GM18519 (cell line): ENCODE measurements at regions not wholly inside any gene's neighbourhood (a gene's known extent, or its start where the extent isn't known, plus 50 kb on each side); places are given as distances from the start of the nearest gene placed in this dataset.
A peak's percentile ranks its signal among the peaks of the same experiment; 100 is the strongest.

Experiments used
- ATAC-seq: cut with Tn5 transposase; IDR thresholded peaks from one replicate; pipeline ENCODE4 v1.9.1; 2021; ENCODE audit warnings: mild to moderate bottlenecking, moderate library complexity; ENCODE audit not compliant: unreplicated experiment, low FRiP score

DNA sequence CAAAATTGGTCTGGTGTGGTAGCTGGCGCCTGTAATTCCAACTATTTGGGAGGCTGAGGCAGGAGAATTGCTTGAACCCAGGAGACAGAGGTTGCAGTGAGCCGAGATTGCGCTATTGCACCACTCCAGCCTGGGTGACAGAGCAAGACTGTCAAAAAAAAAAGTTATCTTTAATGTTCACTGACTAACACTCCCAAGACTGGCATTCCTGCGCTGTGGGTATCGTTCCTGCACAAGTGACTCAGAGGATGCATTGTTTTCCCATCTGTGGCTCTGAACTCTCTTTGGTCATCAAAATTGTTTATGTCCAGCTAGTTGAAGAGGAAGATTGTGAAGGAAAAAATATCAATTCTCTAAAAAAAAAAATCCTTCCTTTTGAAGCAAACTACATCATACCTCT is 539.0 kb downstream of the SOX11 start:
- no peak for ATAC-seq

DNA sequence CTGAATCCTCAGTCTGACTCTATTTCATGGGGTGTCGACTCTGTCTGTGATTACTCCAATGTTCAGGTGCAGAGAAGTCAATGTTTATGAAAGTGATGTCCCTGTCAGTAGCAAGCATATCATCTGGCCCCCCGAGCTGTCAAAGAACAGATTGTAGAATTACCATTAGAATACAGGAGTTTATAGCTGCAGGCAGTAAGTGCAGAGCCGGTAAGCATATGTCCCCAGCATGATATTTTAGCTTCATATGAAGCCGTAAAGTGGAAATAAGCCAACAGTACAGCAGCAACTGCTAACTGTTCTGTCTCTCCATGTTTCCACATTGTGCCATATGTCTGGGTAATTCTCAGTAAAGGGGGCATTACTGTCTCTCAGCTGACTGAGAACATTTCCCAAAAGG is 541.8 kb downstream of the SOX11 start:
- no peak for ATAC-seq

GRCh38 chr2:6234702-6235101 is 542.5 kb downstream of the SOX11 start:
- no peak for ATAC-seq

GRCh38 chr2:6236317-6236716 is 544.1 kb downstream of the SOX11 start:
- ATAC-seq, result no peak

- no peak for ATAC-seq
Measured at GRCh38 chr2:6237039-6237660, 545.0 kb downstream of the SOX11 start.

DNA sequence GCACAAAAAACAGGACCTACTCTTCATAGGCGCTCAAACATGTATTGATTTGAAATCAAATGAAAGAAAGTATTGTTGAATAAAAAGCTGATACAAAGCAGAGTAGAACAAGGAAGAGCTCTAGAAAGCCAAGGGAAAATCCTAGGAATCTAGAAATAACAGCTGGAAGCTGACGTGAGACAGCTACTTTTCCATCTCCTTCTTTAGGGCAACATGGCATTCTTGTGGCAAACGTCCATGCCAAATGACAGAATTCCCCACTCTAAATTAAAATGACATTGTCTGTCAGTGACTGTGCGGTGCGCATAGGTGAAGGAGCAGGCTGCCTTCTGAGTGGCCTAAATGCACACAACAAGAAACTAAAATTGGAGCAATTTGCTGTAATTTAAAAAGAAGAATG is 557.4 kb downstream of the SOX11 start:
- ATAC-seq, result no peak

DNA sequence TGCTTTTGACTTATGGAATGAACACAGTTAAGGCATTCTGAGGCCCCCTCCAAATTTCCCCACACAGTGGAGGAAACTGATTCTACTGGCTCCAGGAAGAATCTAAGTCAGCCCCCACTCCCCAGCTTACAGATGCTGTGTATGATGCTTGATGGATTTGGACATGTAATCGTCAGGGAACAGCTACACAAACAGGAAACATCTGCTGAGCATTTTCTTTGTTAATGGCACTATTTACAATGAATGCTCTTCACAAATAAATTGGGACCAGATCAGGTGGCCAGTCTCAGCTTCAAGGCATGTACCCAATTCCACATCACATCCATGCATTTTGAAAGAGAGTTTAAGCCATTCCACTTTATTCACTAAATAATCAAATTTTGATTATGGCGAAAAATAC is 562.3 kb downstream of the SOX11 start:
- ATAC-seq, result no peak

DNA sequence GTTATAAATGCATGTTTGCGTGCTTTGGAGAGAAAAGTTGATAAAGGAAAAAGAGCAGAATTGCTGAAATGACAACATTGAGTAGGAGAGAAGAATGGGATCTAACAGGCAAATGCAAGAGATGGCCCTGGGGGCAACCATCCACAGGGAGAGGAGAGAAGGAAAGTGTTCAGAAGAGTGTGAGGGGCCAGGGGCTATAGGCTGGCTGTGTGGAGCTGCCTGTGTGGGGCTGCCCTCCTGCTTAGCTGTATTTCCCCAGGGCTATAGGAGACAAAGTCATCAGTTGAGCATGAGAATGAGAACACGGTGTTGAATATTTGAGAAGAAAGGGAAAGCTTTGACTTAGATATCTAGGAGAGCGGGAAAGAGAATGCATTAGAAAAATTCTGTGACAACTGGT is 572.0 kb downstream of the SOX11 start:
- ATAC-seq, result no peak

GRCh38 chr2:6281524-6281923 is 584.2 kb downstream of the CMPK2 start:
- ATAC-seq, result no peak

DNA sequence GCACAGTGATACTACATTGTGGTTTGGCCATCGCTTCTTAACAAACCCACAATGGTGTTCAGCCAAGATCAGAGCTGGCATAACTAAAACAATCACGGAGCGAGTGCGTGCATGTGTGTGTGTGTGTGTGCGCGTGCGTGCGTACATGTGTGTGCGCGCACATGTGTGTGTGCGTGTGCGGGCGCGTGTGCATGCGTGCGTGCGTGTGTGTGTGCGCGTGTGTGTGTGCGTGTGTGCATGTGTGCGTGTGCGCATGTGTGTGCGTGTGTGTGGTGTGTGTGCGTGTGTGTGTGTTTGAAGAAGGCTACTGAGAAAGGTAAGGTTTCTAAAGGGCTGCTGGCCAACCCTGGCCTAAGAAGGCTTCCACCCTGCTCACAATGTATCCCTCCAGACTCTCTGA is 582.4 kb downstream of the CMPK2 start:
- ATAC-seq, result no peak

GRCh38 chr2:6287406-6287805 is 578.3 kb downstream of the CMPK2 start:
- no peak for ATAC-seq

DNA sequence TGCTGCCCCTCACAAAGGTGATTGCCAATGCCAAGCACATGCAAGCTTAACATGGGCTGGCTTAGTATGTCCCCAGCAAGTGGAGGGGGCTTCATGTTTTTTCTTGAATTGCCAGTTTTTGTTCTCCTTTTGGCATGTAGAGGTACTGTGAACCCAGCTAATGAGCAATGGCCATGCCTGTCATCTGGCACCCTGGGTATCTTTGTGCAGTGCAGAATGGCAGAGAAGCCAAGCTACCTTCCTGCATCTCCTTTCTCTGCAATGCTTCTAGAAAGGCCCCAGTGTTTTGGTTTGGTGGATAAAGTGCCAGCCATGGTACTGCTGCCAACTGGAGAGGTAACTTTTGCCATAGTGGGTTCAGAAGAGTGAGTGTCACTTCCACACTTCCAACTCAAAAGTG is 576.9 kb downstream of the CMPK2 start:
- no peak for ATAC-seq

GRCh38 chr2:6290217-6291015 is 575.3 kb downstream of the CMPK2 start:
- ATAC-seq, result no peak

DNA sequence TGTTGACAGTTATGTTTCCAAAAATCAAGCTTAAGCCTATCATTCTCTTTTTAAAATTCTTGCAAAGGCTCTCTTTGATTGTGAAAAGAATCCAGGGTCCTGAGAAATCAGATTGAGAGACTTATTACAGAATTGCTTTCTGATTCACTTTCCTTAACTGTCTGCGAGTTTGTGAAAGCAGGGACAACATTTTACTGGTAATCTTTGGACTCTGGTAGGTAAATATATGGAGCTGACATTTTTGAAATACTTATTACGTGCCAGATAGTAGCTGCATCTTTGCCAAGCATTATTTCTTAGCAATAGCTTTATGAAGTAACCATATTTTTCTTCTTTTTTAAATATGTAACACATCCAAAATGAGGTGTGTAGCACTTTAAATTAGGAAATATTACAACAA is 570.9 kb downstream of the CMPK2 start:
- no peak for ATAC-seq

DNA sequence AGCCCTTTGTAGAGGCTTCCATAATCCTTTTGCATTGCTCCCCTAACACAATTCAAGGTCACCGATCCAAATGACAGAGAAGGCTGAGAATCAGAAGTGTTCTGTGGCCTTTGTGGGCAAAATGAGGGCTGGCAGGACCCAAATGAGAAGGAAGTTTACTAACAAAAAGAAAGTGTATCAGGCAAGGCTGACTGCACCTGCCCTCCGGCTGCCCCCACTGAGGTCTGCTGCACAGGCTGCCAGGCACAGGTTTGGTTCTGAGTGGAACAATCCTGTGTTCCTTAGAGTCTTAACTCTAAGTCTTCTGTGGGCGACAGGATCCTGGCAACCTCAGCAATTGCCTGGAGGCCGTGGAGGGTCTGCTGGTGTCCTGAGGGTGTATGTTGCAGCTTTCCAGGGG is 568.5 kb downstream of the CMPK2 start:
- no peak for ATAC-seq

DNA sequence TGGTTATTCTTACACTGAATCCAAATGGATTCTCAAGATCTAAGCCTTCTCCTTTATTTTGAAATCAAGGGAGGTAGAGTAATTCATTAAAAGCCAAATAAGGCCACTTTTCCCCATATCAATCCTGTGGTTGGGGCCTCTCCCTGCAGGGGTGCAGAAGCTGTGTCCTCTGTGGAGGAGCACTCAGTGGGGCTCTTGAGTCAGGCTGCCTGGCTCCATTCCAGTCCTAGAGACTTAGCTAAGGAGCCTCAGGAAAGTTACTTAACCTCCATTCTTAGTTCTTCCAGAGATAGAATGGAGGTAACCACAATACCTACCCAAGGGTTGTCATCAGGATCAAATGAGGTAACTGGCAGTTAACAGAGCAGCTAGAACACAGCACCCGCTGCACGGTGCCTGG is 564.3 kb downstream of the CMPK2 start:
- ATAC-seq, result no peak

DNA sequence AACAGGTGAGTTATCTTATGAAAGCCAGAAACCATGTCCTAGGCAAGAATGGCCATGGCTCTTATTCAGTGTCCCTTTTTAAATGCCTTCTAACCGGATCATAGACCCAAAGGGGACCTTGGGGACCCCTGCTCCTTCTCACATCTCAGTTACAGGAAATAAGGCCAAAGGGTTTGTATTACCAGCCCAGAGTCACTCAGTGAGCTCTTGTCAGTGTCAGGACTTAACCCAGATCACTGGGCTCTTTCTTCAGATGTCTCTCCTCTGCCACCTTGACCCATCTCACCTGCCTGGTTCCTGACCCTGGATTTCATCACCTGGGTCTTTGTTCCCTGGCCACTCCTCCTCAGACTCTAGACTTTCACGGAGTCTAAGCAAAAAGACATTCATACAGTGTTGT is 556.7 kb downstream of the CMPK2 start:
- ATAC-seq, result no peak

DNA sequence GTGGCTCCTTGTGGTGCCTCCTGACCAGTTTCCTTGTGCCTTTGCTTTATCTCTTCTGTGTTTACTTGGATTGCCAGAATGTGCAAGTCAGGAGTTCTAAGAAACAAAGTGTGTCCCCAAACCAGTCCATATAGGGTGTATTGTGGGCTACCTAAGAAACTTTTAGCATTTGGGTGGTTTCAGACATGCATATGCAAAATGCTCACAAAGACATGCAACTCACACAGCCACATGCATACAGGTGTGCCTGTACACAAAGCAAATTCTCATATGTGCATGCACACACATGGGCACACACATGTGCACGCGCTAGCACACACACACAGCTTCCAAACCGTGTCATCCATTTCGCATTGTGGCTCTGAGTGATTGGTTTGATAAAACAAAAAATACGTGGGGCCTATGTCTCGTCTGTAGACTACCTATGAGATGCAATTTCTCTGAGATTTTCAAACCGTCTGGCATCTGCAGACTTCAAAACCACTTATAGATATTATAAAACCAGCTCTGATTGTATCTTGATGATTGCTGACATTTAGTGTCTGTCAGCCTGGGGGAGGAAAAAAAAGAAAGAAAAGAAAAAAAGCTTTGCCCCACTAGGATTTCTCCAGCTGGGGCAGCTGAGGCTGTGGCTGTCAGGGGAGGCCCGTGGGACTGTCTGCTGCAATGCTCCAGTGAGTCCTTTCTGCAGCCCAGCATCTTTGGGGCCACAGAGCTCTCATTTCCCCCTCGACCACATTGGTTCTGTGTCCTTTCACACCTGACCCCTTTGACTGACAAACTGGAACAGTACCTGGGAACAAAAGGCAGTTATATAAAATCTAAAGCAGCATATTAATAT is 556.1 kb downstream of the CMPK2 start:
- peak; percentile 64 for ATAC-seq

GRCh38 chr2:6310256-6311215 is 555.2 kb downstream of the CMPK2 start:
- peak; percentile 21 for ATAC-seq

DNA sequence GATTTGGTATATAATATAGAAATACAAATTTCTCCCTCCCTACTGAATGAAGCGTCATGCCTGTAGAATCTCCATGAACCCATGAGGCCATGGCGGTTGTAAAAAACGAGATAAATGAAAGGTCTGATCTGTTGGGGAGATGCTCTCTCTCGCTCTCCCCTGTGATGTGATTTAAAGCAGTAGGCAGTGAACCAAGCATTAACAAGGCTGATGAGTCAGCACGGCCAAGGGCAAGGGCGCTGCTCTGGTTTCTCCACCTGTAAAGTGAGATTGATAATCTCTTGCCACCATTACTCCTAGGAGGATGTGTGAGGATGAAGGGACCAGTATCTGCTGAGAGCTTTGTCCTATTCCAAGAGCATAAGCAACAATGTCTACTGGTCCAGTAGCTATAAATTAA is 553.3 kb downstream of the CMPK2 start:
- ATAC-seq, result no peak
